Activated CD8-positive, alpha-beta T cell treated with anti-CD3 and anti-CD28 coated beads, Interleukin-2, amount 10 ng/mL, durations not matched to agents 7 days and 5 days (primary cell): ENCODE measurements at regions not wholly inside any gene's neighbourhood (a gene's known extent, or its start where the extent isn't known, plus 50 kb on each side); places are given as distances from the start of the nearest gene placed in this dataset.
"Not testable (repeated sequence)": the region's sequence is repeated elsewhere in the genome, so short reads cannot be mapped to it uniquely, and the experiment has no call there.

Source experiments
- ATAC-seq: fragments of 150-1000 bp; cut with Tn5 transposase; one replicate; pipeline ENCODE4 v1.10.0; 2021; ENCODE audit warnings: moderate library complexity
- CTCF ChIA-PET: fragments of 350-600 bp; sonication (Branson Sonifier 250); formaldehyde crosslinking; loops from one replicate; lab custom pipeline; 2021; ENCODE audit warnings: antibody characterized with exemption; lab: Charles Lee
- POLR2A ChIA-PET: fragments of 350-600 bp; sonication (Branson Sonifier 250); formaldehyde crosslinking; loops from one replicate; lab custom pipeline; 2021; ENCODE audit warnings: antibody characterized with exemption; lab: Charles Lee
- DNase-seq: peaks from one replicate; pipeline ENCODE4 v3.0.0-alpha.2; 2020
- H3K27ac Mint-ChIP-seq: one replicate; pipeline ENCODE4 v1.8.0; 2021; ENCODE audit warnings: mild to moderate bottlenecking, mixed read lengths
- H3K27me3 Mint-ChIP-seq: one replicate; pipeline ENCODE4 v1.8.0; 2021; ENCODE audit warnings: low read depth, mixed read lengths
- H3K36me3 Mint-ChIP-seq: one replicate; pipeline ENCODE4 v1.8.0; 2021; ENCODE audit warnings: low read depth, mixed read lengths
- H3K4me1 Mint-ChIP-seq: one replicate; pipeline ENCODE4 v1.8.0; 2021; ENCODE audit warnings: low read depth, mixed read lengths
- H3K4me3 Mint-ChIP-seq: one replicate; pipeline ENCODE4 v1.8.0; 2021; ENCODE audit warnings: mild to moderate bottlenecking, mixed read lengths
- H3K9me3 Mint-ChIP-seq: one replicate; pipeline ENCODE4 v1.8.0; 2022; ENCODE audit warnings: mixed read lengths; ENCODE audit not compliant: insufficient read depth

GRCh38 chr21:8411139-8411671, 2110.2 kb upstream of the TPTE start:
- ATAC-seq, CTCF ChIA-PET: not testable (repeated sequence)

GRCh38 chr21:8419925-8420560, 2101.3 kb upstream of the TPTE start:
- H3K4me3 Mint-ChIP-seq, H3K27me3 Mint-ChIP-seq, POLR2A ChIA-PET, CTCF ChIA-PET, H3K36me3 Mint-ChIP-seq, H3K4me1 Mint-ChIP-seq, H3K9me3 Mint-ChIP-seq: not testable (repeated sequence)
- ATAC-seq (peak; percentile 87), DNase-seq (peak; percentile 20)
- H3K27ac Mint-ChIP-seq = peak overlapping the region; percentile 0

More at GRCh38 chr21:8411139-8411671, 2110.2 kb upstream of the TPTE start:
- H3K4me3 Mint-ChIP-seq, H3K27ac Mint-ChIP-seq, H3K9me3 Mint-ChIP-seq, H3K36me3 Mint-ChIP-seq, POLR2A ChIA-PET, H3K4me1 Mint-ChIP-seq, H3K27me3 Mint-ChIP-seq, DNase-seq: not testable (repeated sequence)

- ATAC-seq = peak; percentile 41
- POLR2A ChIA-PET, H3K36me3 Mint-ChIP-seq, CTCF ChIA-PET, H3K4me1 Mint-ChIP-seq, DNase-seq, H3K9me3 Mint-ChIP-seq, H3K27me3 Mint-ChIP-seq, H3K4me3 Mint-ChIP-seq, H3K27ac Mint-ChIP-seq: not testable (repeated sequence)
Measured at GRCh38 chr21:8427790-8428667, 2093.4 kb upstream of the TPTE start.

- H3K9me3 Mint-ChIP-seq, H3K36me3 Mint-ChIP-seq, POLR2A ChIA-PET, DNase-seq, H3K27ac Mint-ChIP-seq, H3K27me3 Mint-ChIP-seq, CTCF ChIA-PET, H3K4me1 Mint-ChIP-seq, H3K4me3 Mint-ChIP-seq: not testable (repeated sequence)
- ATAC-seq = peak; percentile 82
Measured at GRCh38 chr21:8428668-8429456, 2092.5 kb upstream of the TPTE start.

- POLR2A ChIA-PET, H3K9me3 Mint-ChIP-seq, H3K36me3 Mint-ChIP-seq, H3K27me3 Mint-ChIP-seq, H3K27ac Mint-ChIP-seq, DNase-seq, CTCF ChIA-PET, H3K4me3 Mint-ChIP-seq, H3K4me1 Mint-ChIP-seq, ATAC-seq: not testable (repeated sequence)
Measured at GRCh38 chr21:8434710-8435109, 2086.7 kb upstream of the TPTE start.

- H3K36me3 Mint-ChIP-seq, POLR2A ChIA-PET, ATAC-seq, DNase-seq, H3K27me3 Mint-ChIP-seq, CTCF ChIA-PET, H3K9me3 Mint-ChIP-seq, H3K27ac Mint-ChIP-seq, H3K4me3 Mint-ChIP-seq, H3K4me1 Mint-ChIP-seq: not testable (repeated sequence)
Measured at GRCh38 chr21:8443093-8443492, 2078.3 kb upstream of the TPTE start.

- POLR2A ChIA-PET, H3K9me3 Mint-ChIP-seq, H3K27me3 Mint-ChIP-seq, H3K4me1 Mint-ChIP-seq, DNase-seq, CTCF ChIA-PET, H3K4me3 Mint-ChIP-seq, H3K27ac Mint-ChIP-seq, H3K36me3 Mint-ChIP-seq, ATAC-seq: not testable (repeated sequence)
Measured at GRCh38 chr21:8449807-8450206, 2071.6 kb upstream of the TPTE start.

- peak; percentile 68 for ATAC-seq
- POLR2A ChIA-PET, H3K27me3 Mint-ChIP-seq, DNase-seq, H3K4me1 Mint-ChIP-seq, H3K4me3 Mint-ChIP-seq, CTCF ChIA-PET, H3K36me3 Mint-ChIP-seq, H3K27ac Mint-ChIP-seq, H3K9me3 Mint-ChIP-seq: not testable (repeated sequence)
Measured at GRCh38 chr21:8455279-8456128, 2065.9 kb upstream of the TPTE start.

- POLR2A ChIA-PET, H3K9me3 Mint-ChIP-seq, H3K36me3 Mint-ChIP-seq, H3K4me1 Mint-ChIP-seq, DNase-seq, H3K27me3 Mint-ChIP-seq, H3K4me3 Mint-ChIP-seq, CTCF ChIA-PET, H3K27ac Mint-ChIP-seq: not testable (repeated sequence)
- ATAC-seq = peak; percentile 84
Measured at GRCh38 chr21:8464403-8465152, 2056.8 kb upstream of the TPTE start.

GRCh38 chr21:8466642-8467041, 2054.7 kb upstream of the TPTE start:
- H3K36me3 Mint-ChIP-seq, H3K4me1 Mint-ChIP-seq, H3K27ac Mint-ChIP-seq, H3K27me3 Mint-ChIP-seq, H3K9me3 Mint-ChIP-seq, H3K4me3 Mint-ChIP-seq, ATAC-seq, POLR2A ChIA-PET, CTCF ChIA-PET, DNase-seq: not testable (repeated sequence)
